ENCODE measurements at regions not wholly inside any gene's neighbourhood (a gene's known extent, or its start where the extent isn't known, plus 50 kb on each side); places are given as distances from the start of the nearest gene placed in this dataset.

- WGBS, 2 donors (ENCODE audit: low coverage in 1 of 2) = 80% methylated on average over 2 of the region's 2 CpGs; no CpG with 5 or more reads in 1 of the 2 donors
- Histone ChIP-seq H3K4me1 (no peaks in the 10 kb centered on the region), H3K4me3 (no peak overlapping the region), H3K36me3 (no peaks in the 10 kb centered on the region), H3K27me3 (no peaks in the 10 kb centered on the region), H3K27ac (no peak overlapping the region), H3K9me3 (no peaks in the 10 kb centered on the region)
- no peak for ATAC-seq
- no peak for TF ChIP-seq POLR2A (IDR thresholded peaks at IDR 0.05)
- no peak for TF ChIP-seq POLR2AphosphoS5 (IDR thresholded peaks at IDR 0.05)
- no peak for TF ChIP-seq CTCF (IDR thresholded peaks at IDR 0.05)
- no peak for TF ChIP-seq EP300 (IDR thresholded peaks at IDR 0.05)
These were observed 460.9 kb upstream of the ADAMTS9 start for GRCh38 chr3:65148687-65149086.

- Histone ChIP-seq H3K27me3 (no peaks in the 10 kb centered on the region), H3K4me1 (no peaks in the 10 kb centered on the region), H3K27ac (no peak overlapping the region), H3K4me3 (no peak overlapping the region), H3K36me3 (no peaks in the 10 kb centered on the region), H3K9me3 (no peaks in the 10 kb centered on the region)
- ATAC-seq = no peak
- WGBS, 2 donors (ENCODE audit: low coverage in 1 of 2) = 59 to 64% methylated on average over 3 of the region's 3 CpGs
- TF ChIP-seq POLR2AphosphoS5 (IDR thresholded peaks at IDR 0.05) (no peak), EP300 (IDR thresholded peaks at IDR 0.05) (no peak), POLR2A (IDR thresholded peaks at IDR 0.05) (no peak), CTCF (IDR thresholded peaks at IDR 0.05) (no peak)
These were observed 458.4 kb upstream of the ADAMTS9 start for GRCh38 chr3:65146179-65146578.

GRCh38 chr3:65145680-65146079 is 457.9 kb upstream of the ADAMTS9 start:
- no peak overlapping the region for H3K27ac ChIP-seq
- H3K4me1 ChIP-seq = no peaks in the 10 kb centered on the region
- TF ChIP-seq EP300 (IDR thresholded peaks at IDR 0.05) (no peak), POLR2AphosphoS5 (IDR thresholded peaks at IDR 0.05) (no peak), CTCF (IDR thresholded peaks at IDR 0.05) (no peak), POLR2A (IDR thresholded peaks at IDR 0.05) (no peak)
- H3K4me3 ChIP-seq = no peak overlapping the region
- H3K27me3 ChIP-seq = no peaks in the 10 kb centered on the region
- H3K36me3 ChIP-seq = no peaks in the 10 kb centered on the region
- WGBS, 2 donors (ENCODE audit: low coverage in 1 of 2) = 85% methylated on average over 1 of the region's 1 CpG; no CpG with 5 or more reads in 1 of the 2 donors
- H3K9me3 ChIP-seq = no peaks in the 10 kb centered on the region
- no peak for ATAC-seq

GRCh38 chr3:65144791-65145351 is 457.1 kb upstream of the ADAMTS9 start:
- Histone ChIP-seq H3K9me3 (no peaks in the 10 kb centered on the region), H3K36me3 (no peaks in the 10 kb centered on the region), H3K27me3 (no peaks in the 10 kb centered on the region), H3K4me1 (no peaks in the 10 kb centered on the region), H3K4me3 (no peak overlapping the region), H3K27ac (no peak overlapping the region)
- ATAC-seq = no peak
- TF ChIP-seq POLR2AphosphoS5 (IDR thresholded peaks at IDR 0.05) = no peak
- no peak for TF ChIP-seq POLR2A (IDR thresholded peaks at IDR 0.05)
- no peak for TF ChIP-seq EP300 (IDR thresholded peaks at IDR 0.05)
- no peak for TF ChIP-seq CTCF (IDR thresholded peaks at IDR 0.05)

GRCh38 chr3:65142456-65142855 is 454.7 kb upstream of the ADAMTS9 start:
- no peaks in the 10 kb centered on the region for H3K4me1 ChIP-seq
- no peak overlapping the region for H3K27ac ChIP-seq
- no peaks in the 10 kb centered on the region for H3K27me3 ChIP-seq
- no peak overlapping the region for H3K4me3 ChIP-seq
- no peaks in the 10 kb centered on the region for H3K36me3 ChIP-seq
- ATAC-seq = no peak
- H3K9me3 ChIP-seq = no peaks in the 10 kb centered on the region
- TF ChIP-seq POLR2AphosphoS5 (IDR thresholded peaks at IDR 0.05) (no peak), POLR2A (IDR thresholded peaks at IDR 0.05) (no peak), CTCF (IDR thresholded peaks at IDR 0.05) (no peak), EP300 (IDR thresholded peaks at IDR 0.05) (no peak)

Measured in gastroesophageal sphincter (tissue), 4 donors.